PC-3 (cell line): ENCODE measurements at regions not wholly inside any gene's neighbourhood (a gene's known extent, or its start where the extent isn't known, plus 50 kb on each side); places are given as distances from the start of the nearest gene placed in this dataset.

Experiments
- ATAC-seq: fragments of 200-7000 bp; cut with Tn5 transposase; 2 replicates; pipeline ENCODE4 v1.9.1; 2020; ENCODE audit warnings: mild to moderate bottlenecking, moderate library complexity
- BruUV-seq: library from RNA; stranded (reverse); fragments of 400-500 nt; replicated peaks from 2 replicates; lab custom pipeline; 2021; lab: Mats Ljungman, UMichigan
- CTCF ChIA-PET: fragments of 300-600 bp; sonication (Branson Sonifier 250); formaldehyde crosslinking; loops from one replicate; lab custom pipeline; 2022; ENCODE audit warnings: antibody characterized with exemption; lab: Charles Lee
- POLR2A ChIA-PET: fragments of 300-600 bp; sonication (Branson Sonifier 250); formaldehyde crosslinking; loops from one replicate; lab custom pipeline; 2022; ENCODE audit warnings: antibody characterized with exemption; ENCODE audit not compliant: unreplicated experiment; lab: Charles Lee
- DNase-seq: peaks from one replicate; pipeline ENCODE4 v3.0.0-alpha.2; 2015
- H2AFZ ChIP-seq: fragments of 300-600 bp; sonication (generic); 2 replicates; pipeline ENCODE4 v1.6.0; 2016; ENCODE audit warnings: antibody characterized with exemption, low read length
- H3F3A ChIP-seq: fragments of 300-600 bp; sonication (generic); one replicate; pipeline ENCODE4 v1.6.0; 2017; ENCODE audit warnings: antibody characterized with exemption, low read length, control low read depth, mild to moderate bottlenecking; ENCODE audit not compliant: unreplicated experiment
- H3K27ac ChIP-seq: fragments of 300-600 bp; sonication (generic); 2 replicates; pipeline ENCODE4 v1.5.1; 2016; ENCODE audit warnings: mild to moderate bottlenecking, low read length
- H3K27me3 ChIP-seq: fragments of 300-600 bp; sonication (generic); 2 replicates; pipeline ENCODE4 v1.6.1; 2016; ENCODE audit warnings: low read length, mixed read lengths
- H3K36me3 ChIP-seq: fragments of 300-600 bp; sonication (generic); 2 replicates; pipeline ENCODE4 v1.6.1; 2016; ENCODE audit warnings: low read depth, mixed run types, low read length, mixed read lengths
- H3K4me1 ChIP-seq: fragments of 300-600 bp; sonication (generic); 2 replicates; pipeline ENCODE4 v1.5.1; 2016; ENCODE audit warnings: low read length; ENCODE audit not compliant: insufficient read depth
- H3K4me2 ChIP-seq: fragments of 300-600 bp; sonication (generic); 2 replicates; pipeline ENCODE4 v1.6.0; 2016; ENCODE audit warnings: low read length
- H3K4me3 ChIP-seq: fragments of 300-600 bp; sonication (generic); 2 replicates; pipeline ENCODE4 v1.5.1; 2016; ENCODE audit warnings: mild to moderate bottlenecking, low read length, mixed read lengths
- H3K79me2 ChIP-seq: fragments of 300-600 bp; sonication (generic); 2 replicates; pipeline ENCODE4 v1.6.1; 2017; ENCODE audit warnings: low read length, mixed read lengths
- H3K9ac ChIP-seq: fragments of 300-600 bp; sonication (generic); 2 replicates; pipeline ENCODE4 v1.6.0; 2016; ENCODE audit warnings: mild to moderate bottlenecking, low read length
- H3K9me2 ChIP-seq: fragments of 300-600 bp; sonication (generic); replicated peaks from 2 replicates; pipeline ENCODE4 v1.6.1; 2016; ENCODE audit warnings: mixed run types, low read length, mixed read lengths
- H3K9me3 ChIP-seq: fragments of 300-600 bp; sonication (generic); 2 replicates; pipeline ENCODE4 v1.6.1; 2016; ENCODE audit warnings: low read length, mixed read lengths
- H4K20me1 ChIP-seq: fragments of 300-600 bp; sonication (generic); 2 replicates; pipeline ENCODE4 v1.6.1; 2016; ENCODE audit warnings: low read length, mixed read lengths
- EZH2 ChIP-seq: fragments of 300-600 bp; sonication (generic); IDR thresholded peaks from one replicate; pipeline ENCODE4 v1.6.1; 2017; ENCODE audit warnings: antibody characterized with exemption, mild to moderate bottlenecking, low read length; ENCODE audit not compliant: unreplicated experiment
- EZH2phosphoT487 ChIP-seq: fragments of 300-600 bp; sonication (generic); IDR thresholded peaks from 2 replicates; pipeline ENCODE4 v1.6.1; 2018; ENCODE audit warnings: mild to moderate bottlenecking, antibody characterized with exemption, low read length, borderline replicate concordance
- intact Hi-C: fragments of 100-400 bp; cut with micrococcal nuclease; formaldehyde crosslinking; loops from 2 replicates; pipeline ENCODE4 v1.9.0; 2023
- TF ChIP-seq, protein P1 (sequence below): fragments of 300-600 bp; sonication (generic); conservative IDR thresholded peaks from 2 replicates; pipeline ENCODE4 v1.5.1; 2017; ENCODE audit warnings: antibody characterized with exemption, low read depth, mild to moderate bottlenecking, low read length

DNA sequence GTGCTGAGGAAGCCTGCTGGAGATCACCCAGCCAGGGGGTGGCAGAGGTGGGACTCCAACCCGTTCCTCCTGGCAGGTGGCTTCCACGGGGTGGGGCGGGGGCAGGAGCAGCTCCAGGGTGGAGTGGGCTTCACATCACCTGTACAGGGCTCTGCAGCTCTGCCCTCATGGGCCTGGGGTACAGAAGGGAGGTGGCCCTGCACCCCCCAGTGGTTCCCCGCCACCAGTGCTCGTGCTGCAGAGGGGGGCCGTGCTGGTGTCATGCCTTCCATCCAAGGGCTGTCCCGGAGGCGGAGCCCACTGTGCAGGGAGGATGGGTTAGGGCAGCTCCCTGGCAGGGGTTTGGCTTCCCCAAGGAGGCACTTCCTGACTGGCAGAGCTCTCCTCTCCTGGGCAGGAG is 76.4 kb upstream of the SHISAL1 start:
- no peak for ATAC-seq
- no peaks in the 10 kb centered on the region for H3F3A ChIP-seq
- H3K9me3 ChIP-seq = no peaks in the 10 kb centered on the region
- H3K4me1 ChIP-seq = peaks cover 12% of the 10 kb centered on the region
- BruUV-seq = no TSS peak
- TF ChIP-seq, protein P1, sequence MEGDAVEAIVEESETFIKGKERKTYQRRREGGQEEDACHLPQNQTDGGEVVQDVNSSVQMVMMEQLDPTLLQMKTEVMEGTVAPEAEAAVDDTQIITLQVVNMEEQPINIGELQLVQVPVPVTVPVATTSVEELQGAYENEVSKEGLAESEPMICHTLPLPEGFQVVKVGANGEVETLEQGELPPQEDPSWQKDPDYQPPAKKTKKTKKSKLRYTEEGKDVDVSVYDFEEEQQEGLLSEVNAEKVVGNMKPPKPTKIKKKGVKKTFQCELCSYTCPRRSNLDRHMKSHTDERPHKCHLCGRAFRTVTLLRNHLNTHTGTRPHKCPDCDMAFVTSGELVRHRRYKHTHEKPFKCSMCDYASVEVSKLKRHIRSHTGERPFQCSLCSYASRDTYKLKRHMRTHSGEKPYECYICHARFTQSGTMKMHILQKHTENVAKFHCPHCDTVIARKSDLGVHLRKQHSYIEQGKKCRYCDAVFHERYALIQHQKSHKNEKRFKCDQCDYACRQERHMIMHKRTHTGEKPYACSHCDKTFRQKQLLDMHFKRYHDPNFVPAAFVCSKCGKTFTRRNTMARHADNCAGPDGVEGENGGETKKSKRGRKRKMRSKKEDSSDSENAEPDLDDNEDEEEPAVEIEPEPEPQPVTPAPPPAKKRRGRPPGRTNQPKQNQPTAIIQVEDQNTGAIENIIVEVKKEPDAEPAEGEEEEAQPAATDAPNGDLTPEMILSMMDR = no peak
- TF ChIP-seq EZH2phosphoT487 (no peak), EZH2 (no peak)
- no peak overlapping the region for H3K27ac ChIP-seq
- no peaks in the 10 kb centered on the region for H3K9me2 ChIP-seq
- H3K4me3 ChIP-seq = no peak overlapping the region
- H3K27me3 ChIP-seq = no peaks in the 10 kb centered on the region
- intact Hi-C loops = no loop called here
- H3K4me2 ChIP-seq = no peak overlapping the region
- no peak overlapping the region for H2AFZ ChIP-seq
- H3K9ac ChIP-seq = no peak overlapping the region
- CTCF ChIA-PET = no interaction called here
- DNase-seq = no peak
- H3K36me3 ChIP-seq = no peaks in the 10 kb centered on the region
- no peaks in the 10 kb centered on the region for H3K79me2 ChIP-seq
- POLR2A ChIA-PET = no interaction called here
- no peaks in the 10 kb centered on the region for H4K20me1 ChIP-seq

GRCh38 chr22:44387486-44387885 is 74.7 kb upstream of the SHISAL1 start:
- H3K4me3 ChIP-seq = no peak overlapping the region
- no peaks in the 10 kb centered on the region for H3K36me3 ChIP-seq
- peaks cover 3% of the 10 kb centered on the region for H3K4me1 ChIP-seq
- H3K9ac ChIP-seq = no peak overlapping the region
- intact Hi-C loops = no loop called here
- no peaks in the 10 kb centered on the region for H3K27me3 ChIP-seq
- BruUV-seq = no TSS peak
- H3K9me3 ChIP-seq = no peaks in the 10 kb centered on the region
- ATAC-seq (no peak), DNase-seq (no peak)
- POLR2A ChIA-PET = no interaction called here
- no peaks in the 10 kb centered on the region for H3K9me2 ChIP-seq
- TF ChIP-seq, protein P1 = no peak
- TF ChIP-seq EZH2phosphoT487 = no peak
- no peak for TF ChIP-seq EZH2
- H3K79me2 ChIP-seq = no peaks in the 10 kb centered on the region
- H3F3A ChIP-seq = no peaks in the 10 kb centered on the region
- H2AFZ ChIP-seq = no peak overlapping the region
- H3K27ac ChIP-seq = no peak overlapping the region
- H4K20me1 ChIP-seq = no peaks in the 10 kb centered on the region
- CTCF ChIA-PET = no interaction called here
- H3K4me2 ChIP-seq = no peak overlapping the region

- POLR2A ChIA-PET = no interaction called here
- no TSS peak for BruUV-seq
- H2AFZ ChIP-seq = no peak overlapping the region
- H3K36me3 ChIP-seq = no peaks in the 10 kb centered on the region
- H3K4me3 ChIP-seq = no peak overlapping the region
- H3K27ac ChIP-seq = no peak overlapping the region
- no peaks in the 10 kb centered on the region for H3K9me2 ChIP-seq
- intact Hi-C loops = no loop called here
- ATAC-seq (no peak), DNase-seq (no peak)
- H3F3A ChIP-seq = no peaks in the 10 kb centered on the region
- H3K9ac ChIP-seq = no peak overlapping the region
- TF ChIP-seq, protein P1 = no peak
- no peak for TF ChIP-seq EZH2phosphoT487
- TF ChIP-seq EZH2 = no peak
- CTCF ChIA-PET = no interaction called here
- H3K4me2 ChIP-seq = no peak overlapping the region
- no peaks in the 10 kb centered on the region for H3K79me2 ChIP-seq
- no peaks in the 10 kb centered on the region for H4K20me1 ChIP-seq
- H3K4me1 ChIP-seq = no peaks in the 10 kb centered on the region
- H3K9me3 ChIP-seq = no peaks in the 10 kb centered on the region
- H3K27me3 ChIP-seq = no peaks in the 10 kb centered on the region
Observed at GRCh38 chr22:44386386-44387035, 73.8 kb upstream of the SHISAL1 start.
